Left kidney (tissue), 1 donor: ENCODE measurements at regions not wholly inside any gene's neighbourhood (a gene's known extent, or its start where the extent isn't known, plus 50 kb on each side); places are given as distances from the start of the nearest gene placed in this dataset.
"Not testable (repeated sequence)": the region's sequence is repeated elsewhere in the genome, so short reads cannot be mapped to it uniquely, and the experiment has no call there.

Experiments
- DNase-seq: peaks from one replicate; pipeline ENCODE4 v3.0.0-alpha.2; 2013

- DNase-seq, result no peak
Measured at GRCh38 chr20:19026901-19027644, 185.4 kb upstream of the SLC24A3 start.

- no peak for DNase-seq
Measured at GRCh38 chr20:19027971-19028370, 184.5 kb upstream of the SLC24A3 start.

- no peak for DNase-seq
Measured at GRCh38 chr20:19041787-19042186, 170.7 kb upstream of the SLC24A3 start.

- DNase-seq, result no peak
Measured at GRCh38 chr20:19045371-19045770, 167.1 kb upstream of the SLC24A3 start.

GRCh38 chr20:19047040-19047950 is 165.1 kb upstream of the SLC24A3 start:
- DNase-seq, result no peak

GRCh38 chr20:19047951-19048296 is 164.5 kb upstream of the SLC24A3 start:
- DNase-seq, result no peak

GRCh38 chr20:19048995-19049501 is 163.4 kb upstream of the SLC24A3 start:
- DNase-seq, result no peak

GRCh38 chr20:19049514-19049913 is 162.9 kb upstream of the SLC24A3 start:
- no peak for DNase-seq

GRCh38 chr20:19056909-19057308 is 155.5 kb upstream of the SLC24A3 start:
- no peak for DNase-seq

- not testable (repeated sequence) for DNase-seq
Measured at GRCh38 chr20:19064788-19065187, 147.7 kb upstream of the SLC24A3 start.

GRCh38 chr20:19067986-19068385 is 144.5 kb upstream of the SLC24A3 start:
- DNase-seq, result no peak

GRCh38 chr20:19070026-19070425 is 142.4 kb upstream of the SLC24A3 start:
- no peak for DNase-seq

- DNase-seq, result no peak
Measured at GRCh38 chr20:19070681-19071445, 141.6 kb upstream of the SLC24A3 start.

GRCh38 chr20:19071446-19071725 is 141.1 kb upstream of the SLC24A3 start:
- DNase-seq, result no peak

- no peak for DNase-seq
Measured at GRCh38 chr20:19071902-19072498, 140.4 kb upstream of the SLC24A3 start.

- no peak for DNase-seq
Measured at GRCh38 chr20:19072988-19073387, 139.5 kb upstream of the SLC24A3 start.

GRCh38 chr20:19073584-19074218 is 138.7 kb upstream of the SLC24A3 start:
- DNase-seq, result no peak

- DNase-seq, result no peak
Measured at GRCh38 chr20:19074356-19074755, 138.1 kb upstream of the SLC24A3 start.

GRCh38 chr20:19074828-19075516 is 137.5 kb upstream of the SLC24A3 start:
- no peak for DNase-seq

GRCh38 chr20:19077370-19078220 is 134.8 kb upstream of the SLC24A3 start:
- no peak for DNase-seq
